Body of pancreas (tissue), 4 donors: ENCODE measurements at regions not wholly inside any gene's neighbourhood (a gene's known extent, or its start where the extent isn't known, plus 50 kb on each side); places are given as distances from the start of the nearest gene placed in this dataset.
"Not testable (repeated sequence)": the region's sequence is repeated elsewhere in the genome, so short reads cannot be mapped to it uniquely, and the experiment has no call there.

Experiments
- ATAC-seq: fragments of 150-250 bp; one replicate; pipeline ENCODE4 v1.9.1; 2016
- DNase-seq, 4 donors: peaks; one replicate each; pipeline ENCODE4 v3.0.0-alpha.2; 2019
- H3K27ac ChIP-seq, 4 donors: fragments of 200-600 bp; sonication (generic); 1 replicate in 3 of 4; 2 replicates in 1 of 4; pipeline versions ENCODE4 v1.5.1 to v1.6.1; 2016 to 2019; ENCODE audit warnings: mild to moderate bottlenecking in 1 of 4, mixed read lengths in 1 of 4, moderate library complexity in 1 of 4
- H3K27me3 ChIP-seq, 2 donors: fragments of 200-600 bp; sonication (generic); one replicate each; pipeline ENCODE4 v1.6.0; 2016; ENCODE audit warnings: mild to moderate bottlenecking in 1 of 2
- H3K36me3 ChIP-seq, 2 donors: fragments of 200-600 bp; sonication (generic); replicated peaks in 1 of 2; 2 replicates each; pipeline ENCODE4 v1.5.1; 2016; ENCODE audit warnings: low read depth in 2 of 2; ENCODE audit not compliant: insufficient read depth in 1 of 2
- H3K4me1 ChIP-seq: fragments of 200-600 bp; sonication (generic); one replicate; pipeline ENCODE4 v1.6.0; 2016
- H3K4me3 ChIP-seq, 2 donors: fragments of 200-600 bp; sonication (generic); 1 replicate in 1 of 2; 2 replicates in 1 of 2; pipeline ENCODE4 v1.5.1; 2016 to 2019
- H3K9me3 ChIP-seq, 3 donors: fragments of 200-600 bp; sonication (generic); 1 replicate in 2 of 3; 2 replicates in 1 of 3; pipeline ENCODE4 v1.5.1; 2016
- CTCF ChIP-seq, 7 experiments: fragments of 450-650 bp in 4 of 7; fragments of 200-600 bp in 3 of 7; sonication (generic) in 3 of 7; IDR thresholded peaks; one replicate each; pipeline ENCODE4 v1.5.1; 2016 to 2019; ENCODE audit warnings: antibody characterized with exemption in 7 of 7
- POLR2A ChIP-seq, 3 donors: fragments of 450-650 bp; IDR thresholded peaks; one replicate each; pipeline ENCODE4 v1.6.1; 2016; ENCODE audit warnings: antibody characterized with exemption in 3 of 3, mild to moderate bottlenecking in 2 of 3
- WGBS, 2 donors: methylation state at CpG; one replicate each; pipeline ENCODE4 v1.1.5; 2017; 5-methylcytosine and 5-hydroxymethylcytosine counted together
- intact Hi-C: fragments of 100-400 bp; cut with DNase I; formaldehyde crosslinking; loops from one replicate; pipeline ENCODE4 v1.15.1; 2023

GRCh38 chr4:162865102-162865501, 301.6 kb downstream of the NAF1 start:
- Histone ChIP-seq H3K4me1 (no peaks in the 10 kb centered on the region), H3K27me3 (no peaks in the 10 kb centered on the region), H3K27ac (no peak overlapping the region), H3K9me3 (no peaks in the 10 kb centered on the region), H3K36me3 (no peaks in the 10 kb centered on the region), H3K4me3 (no peak overlapping the region)
- DNase-seq (no peak), ATAC-seq (no peak)
- TF ChIP-seq POLR2A (IDR thresholded peaks at IDR 0.05): no peak
- no peak for TF ChIP-seq CTCF (IDR thresholded peaks at IDR 0.05)
- intact Hi-C loops: no loop called here
- 67 to 71% methylated on average over 2 of the region's 2 CpGs for WGBS, 2 donors

GRCh38 chr4:162853788-162854187, 312.9 kb downstream of the NAF1 start:
- Histone ChIP-seq H3K27me3 (no peaks in the 10 kb centered on the region), H3K36me3 (no peaks in the 10 kb centered on the region), H3K4me3 (no peak overlapping the region), H3K27ac (no peak overlapping the region), H3K4me1 (no peaks in the 10 kb centered on the region), H3K9me3 (no peaks in the 10 kb centered on the region)
- intact Hi-C loops: no loop called here
- ATAC-seq: no peak
- TF ChIP-seq CTCF (IDR thresholded peaks at IDR 0.05) (no peak), POLR2A (IDR thresholded peaks at IDR 0.05) (no peak)
- DNase-seq: no peak
- 49 to 57% methylated on average over 3 of the region's 3 CpGs for WGBS, 2 donors

- no peaks in the 10 kb centered on the region for H3K27me3 ChIP-seq
- 53 to 56% methylated on average over 4 of the region's 4 CpGs for WGBS, 2 donors
- TF ChIP-seq POLR2A (IDR thresholded peaks at IDR 0.05): no peak
- no peak for TF ChIP-seq CTCF (IDR thresholded peaks at IDR 0.05)
- H3K4me3 ChIP-seq: no peak overlapping the region
- no peaks in the 10 kb centered on the region for H3K9me3 ChIP-seq
- DNase-seq: no peak
- no peaks in the 10 kb centered on the region for H3K4me1 ChIP-seq
- ATAC-seq: no peak
- H3K36me3 ChIP-seq: no peaks in the 10 kb centered on the region
- H3K27ac ChIP-seq: no peak overlapping the region
- intact Hi-C loops: no loop called here
Observed at GRCh38 chr4:162852642-162853041, 314.0 kb downstream of the NAF1 start.

- ATAC-seq, intact Hi-C loops: not testable (repeated sequence)
- 50 to 58% methylated on average over 6 of the region's 6 CpGs for WGBS, 2 donors
Observed at GRCh38 chr4:162851241-162851758, 315.4 kb downstream of the NAF1 start.

GRCh38 chr4:162849937-162850336, 316.8 kb downstream of the NAF1 start:
- Histone ChIP-seq H3K36me3 (no peaks in the 10 kb centered on the region), H3K27ac (no peak overlapping the region), H3K4me1 (no peaks in the 10 kb centered on the region), H3K4me3 (no peak overlapping the region), H3K9me3 (no peaks in the 10 kb centered on the region), H3K27me3 (no peaks in the 10 kb centered on the region)
- intact Hi-C loops: no loop called here
- DNase-seq (no peak), ATAC-seq (no peak)
- TF ChIP-seq POLR2A (IDR thresholded peaks at IDR 0.05): no peak
- TF ChIP-seq CTCF (IDR thresholded peaks at IDR 0.05): no peak

More at GRCh38 chr4:162851241-162851758, 315.4 kb downstream of the NAF1 start:
- H3K27ac ChIP-seq, H3K9me3 ChIP-seq, H3K4me3 ChIP-seq, H3K36me3 ChIP-seq, H3K27me3 ChIP-seq, H3K4me1 ChIP-seq, DNase-seq: not testable (repeated sequence)
